AG10803 (cell line): ENCODE measurements at regions not wholly inside any gene's neighbourhood (a gene's known extent, or its start where the extent isn't known, plus 50 kb on each side); places are given as distances from the start of the nearest gene placed in this dataset.
"Not testable (repeated sequence)": the region's sequence is repeated elsewhere in the genome, so short reads cannot be mapped to it uniquely, and the experiment has no call there.

Source experiments
- DNase-seq: peaks from one replicate; pipeline ENCODE4 v3.0.0; 2010; ENCODE audit warnings: low read depth
- H3K4me3 ChIP-seq: 2 replicates; pipeline ENCODE4 v1.5.1; 2011; ENCODE audit warnings: mild to moderate bottlenecking, low read length, control low read depth
- CTCF ChIP-seq: conservative IDR thresholded peaks from 2 replicates; pipeline ENCODE4 v1.5.1; 2011; ENCODE audit warnings: mild to moderate bottlenecking, low read length, control low read depth, inconsistent platforms

GRCh38 chr2:31788273-31788672, 207.5 kb upstream of the SRD5A2 start:
- no peak for DNase-seq
- no peak for TF ChIP-seq CTCF
- H3K4me3 ChIP-seq = no peak overlapping the region

GRCh38 chr2:31785876-31786275, 205.1 kb upstream of the SRD5A2 start:
- TF ChIP-seq CTCF = no peak
- DNase-seq = no peak
- H3K4me3 ChIP-seq = no peak overlapping the region

DNA sequence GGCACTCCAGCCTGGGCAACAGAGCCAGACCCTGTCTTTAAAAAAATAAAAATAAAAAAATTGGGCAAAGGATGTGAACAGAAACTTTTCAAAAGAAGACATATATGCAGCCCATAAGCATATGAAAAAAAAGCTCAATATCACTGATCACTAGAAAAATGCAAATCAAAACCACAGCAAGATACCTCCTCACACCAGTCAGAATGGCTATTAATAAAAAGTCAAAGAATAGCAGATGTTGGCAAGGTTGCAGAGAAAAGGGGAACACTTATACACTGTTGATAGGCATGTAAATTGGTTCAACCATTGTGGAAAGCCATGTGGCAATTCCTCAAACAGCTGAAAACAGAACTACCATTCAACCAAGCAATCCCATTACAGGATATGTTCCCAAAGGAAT, 204.1 kb upstream of the SRD5A2 start:
- DNase-seq = no peak
- no peak for TF ChIP-seq CTCF
- no peak overlapping the region for H3K4me3 ChIP-seq

GRCh38 chr2:31783446-31784091, 202.8 kb upstream of the SRD5A2 start:
- DNase-seq, H3K4me3 ChIP-seq: not testable (repeated sequence)

GRCh38 chr2:31778153-31778552, 197.4 kb upstream of the SRD5A2 start:
- no peak for DNase-seq
- TF ChIP-seq CTCF = no peak
- H3K4me3 ChIP-seq = no peak overlapping the region

- no peak for TF ChIP-seq CTCF
- no peak overlapping the region for H3K4me3 ChIP-seq
- DNase-seq = no peak
Observed at GRCh38 chr2:31770741-31771140, 190.0 kb upstream of the SRD5A2 start.

- no peak for DNase-seq
- no peak overlapping the region for H3K4me3 ChIP-seq
- TF ChIP-seq CTCF = no peak
Observed at GRCh38 chr2:31765078-31765945, 184.6 kb upstream of the SRD5A2 start.
